ENCODE measurements at regions not wholly inside any gene's neighbourhood (a gene's known extent, or its start where the extent isn't known, plus 50 kb on each side); places are given as distances from the start of the nearest gene placed in this dataset.

DNA sequence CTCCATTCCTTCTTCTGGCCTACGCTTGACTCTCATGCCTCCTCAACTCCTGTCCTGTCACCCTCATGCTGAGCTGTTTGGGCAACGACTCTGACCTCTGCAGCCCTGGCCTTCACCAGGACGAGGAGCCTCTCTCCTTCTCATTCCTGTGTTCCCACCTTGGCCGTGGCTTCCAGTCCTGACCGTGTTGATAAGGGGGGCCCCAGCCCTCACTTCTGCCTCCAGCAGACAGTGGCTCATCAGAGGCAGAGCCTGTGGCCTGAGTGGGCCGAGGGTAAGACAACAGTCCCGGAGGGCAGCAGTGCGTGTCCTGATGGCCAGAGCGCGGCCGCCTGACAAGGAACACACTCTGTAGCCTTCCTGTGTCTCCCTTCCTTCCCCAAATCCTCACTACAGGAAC is 61.7 kb upstream of the UBE3C start:
- CTCF ChIA-PET, result no interaction called here
- POLR2A ChIA-PET (ENCODE audit: low non-redundant PET), result no interaction called here
- H3K27ac ChIP-seq, result no peak overlapping the region
- no peak for TF ChIP-seq CTCF (conservative IDR thresholded peaks at IDR 0.05; ENCODE audit: low read depth)
- DNase-seq (ENCODE audit: low spot score), result no peak

DNA sequence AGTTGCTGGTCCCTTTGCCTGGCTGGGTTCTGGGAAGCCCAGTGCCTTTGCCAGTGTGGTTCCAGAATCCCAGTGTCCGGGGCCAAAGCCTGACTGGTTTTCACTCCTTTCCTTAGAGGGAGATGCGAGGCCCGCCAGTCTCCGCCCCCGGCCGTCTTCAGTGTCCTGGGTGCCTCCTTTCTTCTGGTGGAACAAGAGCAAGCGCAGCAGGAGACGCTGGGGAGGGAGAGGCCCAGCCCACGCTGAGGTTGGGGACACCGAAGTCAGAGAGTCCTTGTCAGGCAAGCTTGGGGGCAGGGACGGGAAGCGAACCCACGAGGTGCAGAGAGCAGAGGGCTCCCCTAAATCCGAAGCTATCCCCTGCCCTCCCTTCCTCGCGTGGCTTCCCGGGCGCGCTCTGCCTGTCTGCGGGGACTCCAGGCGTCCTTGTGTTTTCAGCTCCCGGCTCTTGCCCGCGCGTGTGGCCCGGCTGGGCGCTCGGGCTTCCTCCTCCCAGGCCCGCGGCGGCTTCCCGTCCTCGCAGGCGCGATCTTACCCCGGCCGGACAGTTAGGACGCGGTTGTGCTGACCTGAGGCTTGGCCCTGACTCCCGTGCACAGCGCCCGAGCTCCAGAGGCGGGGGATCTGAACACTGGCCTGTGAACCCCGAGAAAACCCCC is 60.6 kb upstream of the UBE3C start:
- no peak for TF ChIP-seq CTCF (conservative IDR thresholded peaks at IDR 0.05; ENCODE audit: low read depth)
- ChIA-PET CTCF (no interaction called here), POLR2A (ENCODE audit: low non-redundant PET) (no interaction called here)
- H3K27ac ChIP-seq, result no peak overlapping the region
- DNase-seq (ENCODE audit: low spot score), result no peak

GRCh38 chr7:157079116-157079515 is 59.6 kb upstream of the UBE3C start:
- POLR2A ChIA-PET (ENCODE audit: low non-redundant PET), result no interaction called here
- TF ChIP-seq CTCF (conservative IDR thresholded peaks at IDR 0.05; ENCODE audit: low read depth), result no peak
- CTCF ChIA-PET, result interaction anchor here (0.5 kb wide), 1 partner anchor 492 kb away, joined by 4 read pairs; no protein-coding TSS in a partner anchor
- DNase-seq (ENCODE audit: low spot score), result no peak
- H3K27ac ChIP-seq, result no peak overlapping the region

DNA sequence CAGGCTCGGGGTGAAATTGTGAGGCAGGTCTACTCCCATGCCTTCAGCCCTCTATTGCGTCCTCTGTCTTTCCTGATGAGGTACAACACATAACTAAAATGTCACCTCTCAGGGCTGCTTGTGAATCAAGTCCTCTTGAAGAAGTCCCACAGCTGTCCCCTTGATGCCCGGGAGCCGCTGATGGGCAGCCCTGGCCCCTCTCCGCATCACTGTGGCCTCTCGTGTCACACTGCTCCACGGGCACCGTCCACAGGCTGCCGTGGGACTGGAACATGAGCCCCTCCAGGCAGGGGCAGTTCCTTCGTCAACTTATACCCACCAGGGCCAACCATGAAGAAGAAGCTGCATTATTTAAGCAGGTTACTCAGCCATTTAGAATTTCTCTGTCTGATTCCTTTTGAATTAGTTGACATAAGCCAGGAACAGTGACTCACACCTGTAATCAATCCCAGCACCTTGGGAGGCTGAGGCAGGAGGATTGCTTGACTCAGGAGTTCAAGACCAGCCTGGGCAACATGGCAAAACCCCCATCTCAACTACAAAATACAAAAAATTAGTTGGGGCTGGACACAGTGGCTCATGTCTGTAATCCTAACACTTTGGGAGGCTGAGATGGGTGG is 58.5 kb upstream of the UBE3C start:
- H3K27ac ChIP-seq, result no peak overlapping the region
- ChIA-PET POLR2A (ENCODE audit: low non-redundant PET) (no interaction called here), CTCF (no interaction called here)
- DNase-seq (ENCODE audit: low spot score), result no peak
- no peak for TF ChIP-seq CTCF (conservative IDR thresholded peaks at IDR 0.05; ENCODE audit: low read depth)

DNA sequence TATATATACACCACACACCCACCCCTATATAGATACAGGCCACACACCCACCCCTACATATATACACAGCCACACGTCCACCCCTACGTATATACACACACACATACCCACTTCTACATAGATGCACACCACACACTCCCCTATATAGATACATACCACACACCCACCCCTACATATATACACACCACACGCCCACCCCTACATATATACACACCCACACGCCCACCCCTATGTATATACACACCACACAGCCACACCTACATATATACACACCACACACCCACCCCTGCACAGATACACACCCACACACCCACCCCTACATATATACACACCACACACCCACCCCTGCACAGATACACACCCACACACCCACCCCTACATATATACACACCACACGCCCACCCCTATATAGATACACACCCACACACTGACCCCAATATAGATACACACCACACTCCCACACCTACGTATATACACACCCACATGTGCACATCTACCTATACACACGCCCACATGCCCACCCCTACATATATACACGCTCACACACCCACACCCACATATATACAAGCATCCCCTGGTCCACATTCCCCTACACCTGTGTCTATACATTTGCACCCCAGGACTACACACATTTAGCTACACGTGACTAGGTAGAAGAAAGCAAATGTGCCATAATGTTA is 52.1 kb upstream of the UBE3C start:
- ChIA-PET POLR2A (ENCODE audit: low non-redundant PET) (no interaction called here), CTCF (no interaction called here)
- TF ChIP-seq CTCF (conservative IDR thresholded peaks at IDR 0.05; ENCODE audit: low read depth), result no peak
- no peak for DNase-seq (ENCODE audit: low spot score)
- H3K27ac ChIP-seq, result no peak overlapping the region

DNA sequence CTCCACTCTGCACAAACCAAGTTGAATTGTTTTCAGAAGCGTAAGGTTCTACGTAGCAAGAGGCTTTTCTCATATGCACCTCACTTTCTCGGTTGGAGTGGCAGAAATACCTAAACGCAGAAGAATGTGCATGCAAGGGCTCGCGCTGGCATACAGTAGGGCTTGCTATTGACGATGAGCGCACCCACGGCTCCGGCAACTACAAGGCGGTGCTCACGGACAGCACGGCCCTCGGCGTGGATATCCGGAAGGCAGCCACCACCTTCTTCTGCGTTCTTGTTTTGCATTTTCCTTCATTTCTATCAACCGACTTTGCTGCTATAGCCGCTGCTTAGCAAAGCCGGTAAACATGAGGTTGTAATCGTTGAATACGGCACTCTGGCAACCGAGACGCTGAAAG is 51.1 kb upstream of the UBE3C start:
- ChIA-PET POLR2A (ENCODE audit: low non-redundant PET) (no interaction called here), CTCF (no interaction called here)
- DNase-seq (ENCODE audit: low spot score), result no peak
- TF ChIP-seq CTCF (conservative IDR thresholded peaks at IDR 0.05; ENCODE audit: low read depth), result no peak
- no peak overlapping the region for H3K27ac ChIP-seq

Data from RWPE1 (cell line).